HG02973 (cell line): ENCODE measurements at regions not wholly inside any gene's neighbourhood (a gene's known extent, or its start where the extent isn't known, plus 50 kb on each side); places are given as distances from the start of the nearest gene placed in this dataset.
"Not testable (repeated sequence)": the region's sequence is repeated elsewhere in the genome, so short reads cannot be mapped to it uniquely, and the experiment has no call there.

Experiments used
- ATAC-seq: cut with Tn5 transposase; IDR thresholded peaks from one replicate; pipeline ENCODE4 v1.9.1; 2021; ENCODE audit warnings: moderate library complexity; ENCODE audit not compliant: unreplicated experiment

GRCh38 chr15:100766243-100767000 lies 113.2 kb upstream of the ALDH1A3 start:
- no peak for ATAC-seq

GRCh38 chr15:100767001-100767825 lies 112.4 kb upstream of the ALDH1A3 start:
- no peak for ATAC-seq

- no peak for ATAC-seq
Measured at GRCh38 chr15:100768501-100768931, 111.1 kb upstream of the ALDH1A3 start.

GRCh38 chr15:100769043-100769974 lies 110.3 kb upstream of the ALDH1A3 start:
- no peak for ATAC-seq

GRCh38 chr15:100769975-100770340 lies 109.7 kb upstream of the ALDH1A3 start:
- ATAC-seq = no peak

GRCh38 chr15:100770661-100771584 lies 108.7 kb upstream of the ALDH1A3 start:
- ATAC-seq = no peak

GRCh38 chr15:100771746-100772145 lies 107.9 kb upstream of the ALDH1A3 start:
- ATAC-seq = no peak

- no peak for ATAC-seq
Measured at GRCh38 chr15:100772478-100772877, 107.2 kb upstream of the ALDH1A3 start.

- ATAC-seq = no peak
Measured at GRCh38 chr15:100772892-100773520, 106.6 kb upstream of the ALDH1A3 start.

GRCh38 chr15:100774044-100774443 lies 105.6 kb upstream of the ALDH1A3 start:
- not testable (repeated sequence) for ATAC-seq

- ATAC-seq = no peak
Measured at GRCh38 chr15:100775581-100776185, 103.9 kb upstream of the ALDH1A3 start.

GRCh38 chr15:100777821-100778220 lies 101.8 kb upstream of the ALDH1A3 start:
- no peak for ATAC-seq

- no peak for ATAC-seq
Measured at GRCh38 chr15:100778831-100779288, 100.8 kb upstream of the ALDH1A3 start.

- no peak for ATAC-seq
Measured at GRCh38 chr15:100779331-100780207, 100.1 kb upstream of the ALDH1A3 start.

- no peak for ATAC-seq
Measured at GRCh38 chr15:100780208-100780800, 99.3 kb upstream of the ALDH1A3 start.

GRCh38 chr15:100781061-100781960 lies 98.3 kb upstream of the ALDH1A3 start:
- ATAC-seq = no peak
